ENCODE measurements at regions not wholly inside any gene's neighbourhood (a gene's known extent, or its start where the extent isn't known, plus 50 kb on each side); places are given as distances from the start of the nearest gene placed in this dataset.

- Histone ChIP-seq H3K4me3 (no peak overlapping the region), H3K27ac (no peak overlapping the region), H3K27me3 (no peaks in the 10 kb centered on the region), H3K9me3 (no peaks in the 10 kb centered on the region), H3K36me3 (no peaks in the 10 kb centered on the region), H3K4me1 (no peaks in the 10 kb centered on the region)
- no peak for TF ChIP-seq POLR2A (IDR thresholded peaks at IDR 0.05)
- TF ChIP-seq EP300 (IDR thresholded peaks at IDR 0.05), result no peak
- no peak for TF ChIP-seq POLR2AphosphoS5 (IDR thresholded peaks at IDR 0.05)
- TF ChIP-seq, protein P1, sequence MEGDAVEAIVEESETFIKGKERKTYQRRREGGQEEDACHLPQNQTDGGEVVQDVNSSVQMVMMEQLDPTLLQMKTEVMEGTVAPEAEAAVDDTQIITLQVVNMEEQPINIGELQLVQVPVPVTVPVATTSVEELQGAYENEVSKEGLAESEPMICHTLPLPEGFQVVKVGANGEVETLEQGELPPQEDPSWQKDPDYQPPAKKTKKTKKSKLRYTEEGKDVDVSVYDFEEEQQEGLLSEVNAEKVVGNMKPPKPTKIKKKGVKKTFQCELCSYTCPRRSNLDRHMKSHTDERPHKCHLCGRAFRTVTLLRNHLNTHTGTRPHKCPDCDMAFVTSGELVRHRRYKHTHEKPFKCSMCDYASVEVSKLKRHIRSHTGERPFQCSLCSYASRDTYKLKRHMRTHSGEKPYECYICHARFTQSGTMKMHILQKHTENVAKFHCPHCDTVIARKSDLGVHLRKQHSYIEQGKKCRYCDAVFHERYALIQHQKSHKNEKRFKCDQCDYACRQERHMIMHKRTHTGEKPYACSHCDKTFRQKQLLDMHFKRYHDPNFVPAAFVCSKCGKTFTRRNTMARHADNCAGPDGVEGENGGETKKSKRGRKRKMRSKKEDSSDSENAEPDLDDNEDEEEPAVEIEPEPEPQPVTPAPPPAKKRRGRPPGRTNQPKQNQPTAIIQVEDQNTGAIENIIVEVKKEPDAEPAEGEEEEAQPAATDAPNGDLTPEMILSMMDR (IDR thresholded peaks at IDR 0.05), result no peak
- 14 to 33% (median 19%) methylated on average over 5 of the region's 5 CpGs for WGBS, 5 donors
- intact Hi-C loops (cut with DNase I; ENCODE audit: low total_unique reads), result no loop called here
- DNase-seq, result peak in 1 of 2 donors; percentile 74
These were observed 1840.1 kb downstream of the PCDH7 start for GRCh38 chr4:32560306-32560705.

GRCh38 chr4:32562010-32562409, 1841.8 kb downstream of the PCDH7 start:
- intact Hi-C loops (cut with DNase I; ENCODE audit: low total_unique reads), result no loop called here
- TF ChIP-seq POLR2AphosphoS5 (IDR thresholded peaks at IDR 0.05) (no peak), EP300 (IDR thresholded peaks at IDR 0.05) (no peak), POLR2A (IDR thresholded peaks at IDR 0.05) (no peak)
- TF ChIP-seq, protein P1 (IDR thresholded peaks at IDR 0.05), result no peak
- Histone ChIP-seq H3K9me3 (no peaks in the 10 kb centered on the region), H3K36me3 (no peaks in the 10 kb centered on the region), H3K27me3 (no peaks in the 10 kb centered on the region), H3K4me1 (no peaks in the 10 kb centered on the region), H3K4me3 (no peak overlapping the region), H3K27ac (no peak overlapping the region)
- DNase-seq, result no peak
- 63 to 76% (median 71%) methylated on average over 3 of the region's 3 CpGs for whole genome bisulfite sequencing, 5 donors

DNA sequence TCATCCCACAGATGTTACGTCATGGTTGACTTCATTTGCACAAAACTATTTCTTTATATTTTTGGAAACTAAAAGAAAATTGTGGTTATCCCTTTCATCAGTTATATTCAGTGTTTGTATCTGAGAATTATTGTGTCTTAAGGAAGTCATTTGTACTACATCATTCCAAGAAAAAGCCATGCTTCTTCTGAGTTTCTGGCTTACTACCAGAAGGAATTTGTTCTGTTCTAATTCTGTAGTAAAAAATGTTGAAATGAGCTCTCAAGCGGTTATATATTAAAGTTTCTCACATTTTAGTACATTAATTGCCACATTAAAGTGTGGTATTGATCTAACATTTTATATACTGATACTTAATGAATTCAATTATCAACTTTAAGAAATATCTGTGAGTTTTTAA, 1844.5 kb downstream of the PCDH7 start:
- no peak overlapping the region for H3K27ac ChIP-seq
- H3K36me3 ChIP-seq, result no peaks in the 10 kb centered on the region
- no peaks in the 10 kb centered on the region for H3K27me3 ChIP-seq
- no peak overlapping the region for H3K4me3 ChIP-seq
- no peaks in the 10 kb centered on the region for H3K9me3 ChIP-seq
- DNase-seq, result peak in 1 of 2 donors; percentile 6
- no peaks in the 10 kb centered on the region for H3K4me1 ChIP-seq
- WGBS, 5 donors, result 66 to 86% (median 79%) methylated on average over 2 of the region's 2 CpGs
- no peak for TF ChIP-seq EP300 (IDR thresholded peaks at IDR 0.05)
- TF ChIP-seq, protein P1 (IDR thresholded peaks at IDR 0.05), result no peak
- no peak for TF ChIP-seq POLR2AphosphoS5 (IDR thresholded peaks at IDR 0.05)
- intact Hi-C loops (cut with DNase I; ENCODE audit: low total_unique reads), result no loop called here

- Histone ChIP-seq H3K36me3 (no peaks in the 10 kb centered on the region), H3K27me3 (no peaks in the 10 kb centered on the region), H3K4me1 (no peaks in the 10 kb centered on the region), H3K4me3 (no peak overlapping the region), H3K9me3 (no peaks in the 10 kb centered on the region), H3K27ac (no peak overlapping the region)
- intact Hi-C loops (cut with DNase I; ENCODE audit: low total_unique reads), result no loop called here
- DNase-seq, result peak in 1 of 2 donors; percentile 48
- TF ChIP-seq, protein P1 (IDR thresholded peaks at IDR 0.05), result no peak
- no peak for TF ChIP-seq EP300 (IDR thresholded peaks at IDR 0.05)
- no peak for TF ChIP-seq POLR2AphosphoS5 (IDR thresholded peaks at IDR 0.05)
- no peak for TF ChIP-seq POLR2A (IDR thresholded peaks at IDR 0.05)
These were observed 1849.7 kb downstream of the PCDH7 start for GRCh38 chr4:32569861-32570260.

Data from stomach (tissue), 8 donors.